Cardiac fibroblast (primary cell): ENCODE measurements at regions not wholly inside any gene's neighbourhood (a gene's known extent, or its start where the extent isn't known, plus 50 kb on each side); places are given as distances from the start of the nearest gene placed in this dataset.

Source experiments
- DNase-seq, 2 donors: peaks; one replicate each; pipeline versions ENCODE4 v3.0.0 to v3.0.0-alpha.2; 2010; ENCODE audit warnings: low read depth in 2 of 2
- H3K4me3 ChIP-seq, 2 donors: replicated peaks in 1 of 2; 1 replicate in 1 of 2; 2 replicates in 1 of 2; pipeline ENCODE4 v1.5.1; 2011; ENCODE audit warnings: low read depth in 2 of 2, low read length in 2 of 2, mild to moderate bottlenecking in 2 of 2, moderate library complexity in 1 of 2
- TF ChIP-seq, protein P1 (sequence below): IDR thresholded peaks from one replicate; pipeline ENCODE4 v1.5.1; 2011; ENCODE audit warnings: low read depth, mild to moderate bottlenecking, low read length, inconsistent platforms

- no peak overlapping the region for H3K4me3 ChIP-seq
- TF ChIP-seq, protein P1, sequence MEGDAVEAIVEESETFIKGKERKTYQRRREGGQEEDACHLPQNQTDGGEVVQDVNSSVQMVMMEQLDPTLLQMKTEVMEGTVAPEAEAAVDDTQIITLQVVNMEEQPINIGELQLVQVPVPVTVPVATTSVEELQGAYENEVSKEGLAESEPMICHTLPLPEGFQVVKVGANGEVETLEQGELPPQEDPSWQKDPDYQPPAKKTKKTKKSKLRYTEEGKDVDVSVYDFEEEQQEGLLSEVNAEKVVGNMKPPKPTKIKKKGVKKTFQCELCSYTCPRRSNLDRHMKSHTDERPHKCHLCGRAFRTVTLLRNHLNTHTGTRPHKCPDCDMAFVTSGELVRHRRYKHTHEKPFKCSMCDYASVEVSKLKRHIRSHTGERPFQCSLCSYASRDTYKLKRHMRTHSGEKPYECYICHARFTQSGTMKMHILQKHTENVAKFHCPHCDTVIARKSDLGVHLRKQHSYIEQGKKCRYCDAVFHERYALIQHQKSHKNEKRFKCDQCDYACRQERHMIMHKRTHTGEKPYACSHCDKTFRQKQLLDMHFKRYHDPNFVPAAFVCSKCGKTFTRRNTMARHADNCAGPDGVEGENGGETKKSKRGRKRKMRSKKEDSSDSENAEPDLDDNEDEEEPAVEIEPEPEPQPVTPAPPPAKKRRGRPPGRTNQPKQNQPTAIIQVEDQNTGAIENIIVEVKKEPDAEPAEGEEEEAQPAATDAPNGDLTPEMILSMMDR: no peak
- DNase-seq: no peak
Measured at GRCh38 chr4:82181789-82182188, 192.0 kb downstream of the HNRNPD start.

DNA sequence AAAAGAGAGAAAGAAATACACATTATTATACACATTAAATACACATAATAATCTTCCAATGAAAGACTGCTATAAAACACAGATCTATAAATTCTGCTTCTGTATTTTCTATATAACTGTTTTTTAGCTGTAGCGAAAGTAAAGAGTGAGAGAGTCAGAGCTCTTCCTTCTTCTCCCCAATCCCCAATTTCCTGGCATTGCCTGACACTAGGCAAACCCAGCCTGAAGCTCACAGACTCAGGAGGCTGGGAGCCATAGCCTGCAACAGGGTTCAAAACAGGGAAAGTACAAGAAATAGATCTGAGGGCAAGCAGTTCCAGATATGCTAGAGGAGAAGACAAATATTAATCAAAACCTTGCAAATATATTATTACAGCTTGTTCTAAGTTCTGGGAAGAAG lies 201.6 kb downstream of the HNRNPD start:
- no peak overlapping the region for H3K4me3 ChIP-seq
- TF ChIP-seq, protein P1: no peak
- no peak for DNase-seq

GRCh38 chr4:82171531-82172155 lies 202.1 kb downstream of the HNRNPD start:
- no peak overlapping the region for H3K4me3 ChIP-seq
- TF ChIP-seq, protein P1: no peak
- no peak for DNase-seq

DNA sequence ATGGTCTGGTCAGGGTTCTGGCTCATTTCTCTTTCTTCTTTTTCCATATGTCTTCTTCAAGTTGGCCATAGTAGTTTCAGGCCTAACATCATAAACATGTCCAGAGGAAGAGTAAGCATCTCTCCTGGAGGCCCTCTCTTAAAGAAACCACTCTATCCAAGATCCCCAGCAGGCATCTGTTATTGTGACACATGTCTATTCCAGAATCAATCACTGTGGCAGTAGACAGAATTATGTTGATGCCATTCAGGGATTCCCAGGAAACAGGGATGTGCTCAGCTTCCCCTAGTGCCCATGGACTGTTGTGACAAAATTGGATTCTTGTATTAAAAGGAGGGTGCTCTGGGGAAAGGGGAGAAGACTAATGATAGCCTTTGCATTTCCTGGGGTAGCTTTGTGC lies 224.0 kb downstream of the HNRNPD start:
- DNase-seq: no peak
- TF ChIP-seq, protein P1: no peak
- no peak overlapping the region for H3K4me3 ChIP-seq

DNA sequence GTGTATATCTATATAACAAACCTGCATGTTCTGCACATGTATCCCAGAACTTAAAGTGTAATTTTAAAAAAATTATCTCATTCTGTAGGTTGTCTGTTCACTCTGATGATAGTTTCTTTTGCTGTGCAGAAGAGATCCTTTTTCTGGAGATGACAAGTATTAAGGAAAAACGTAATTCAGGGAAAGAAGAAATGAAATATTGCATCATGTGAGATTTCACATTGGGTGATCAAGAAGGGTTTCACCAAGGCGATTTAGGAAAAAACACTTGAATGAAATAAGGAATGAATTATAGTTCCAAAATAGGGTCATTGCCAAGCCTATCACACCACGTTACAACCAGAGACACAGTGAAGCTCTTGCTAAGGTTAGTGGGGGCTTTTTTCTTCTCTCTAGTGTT lies 227.9 kb downstream of the HNRNPD start:
- TF ChIP-seq, protein P1: no peak
- no peak for DNase-seq
- H3K4me3 ChIP-seq: no peak overlapping the region

- no peak for DNase-seq
- no peak overlapping the region for H3K4me3 ChIP-seq
- TF ChIP-seq, protein P1: no peak
Measured at GRCh38 chr4:82140422-82140821, 233.4 kb downstream of the HNRNPD start.

- DNase-seq: no peak
- H3K4me3 ChIP-seq: no peak overlapping the region
- TF ChIP-seq, protein P1: no peak
Measured at GRCh38 chr4:82139287-82139686, 234.5 kb downstream of the HNRNPD start.
